B cell (primary cell): ENCODE measurements at regions not wholly inside any gene's neighbourhood (a gene's known extent, or its start where the extent isn't known, plus 50 kb on each side); places are given as distances from the start of the nearest gene placed in this dataset.

ENCODE experiments used
- ATAC-seq: fragments of 200-7000 bp; cut with Tn5 transposase; one replicate; pipeline ENCODE4 v1.10.0; 2021; ENCODE audit warnings: low read depth, mild to moderate bottlenecking, moderate number of reproducible peaks, moderate library complexity
- CTCF ChIA-PET: fragments of 350-600 bp; sonication (Branson Sonifier 250); formaldehyde crosslinking; loops from one replicate; lab custom pipeline; 2021; ENCODE audit warnings: antibody characterized with exemption, inconsistent platforms; lab: Charles Lee
- POLR2A ChIA-PET: fragments of 350-600 bp; sonication (Branson Sonifier 250); formaldehyde crosslinking; loops from one replicate; lab custom pipeline; 2021; ENCODE audit warnings: antibody characterized with exemption; lab: Charles Lee
- DNase-seq: peaks from one replicate; pipeline ENCODE4 v3.0.0; 2013
- H2AFZ ChIP-seq: 2 replicates; pipeline ENCODE4 v1.6.1; 2012; ENCODE audit warnings: mild to moderate bottlenecking, low read depth, low read length; ENCODE audit not compliant: insufficient read depth, poor library complexity, severe bottlenecking
- H3K27ac ChIP-seq, 2 donors: 1 replicate in 1 of 2; 2 replicates in 1 of 2; pipeline ENCODE4 v1.5.1; 2012 to 2013; ENCODE audit warnings: low read length in 2 of 2, mild to moderate bottlenecking in 2 of 2, moderate library complexity in 1 of 2
- H3K27me3 ChIP-seq, 4 experiments: fragments of 200-600 bp in 1 of 4; sonication (generic) in 1 of 4; replicated peaks in 1 of 4; 1 replicate in 2 of 4; 2 replicates in 2 of 4; pipeline versions ENCODE4 v1.6.1 to v1.7.0; 2013 to 2016; ENCODE audit warnings: low read length in 3 of 4, mild to moderate bottlenecking in 2 of 4, mixed read lengths in 1 of 4, moderate library complexity in 1 of 4; ENCODE audit not compliant: insufficient read depth in 4 of 4, control insufficient read depth in 3 of 4; ENCODE audit errors: control extremely low read depth in 1 of 4
- H3K36me3 ChIP-seq, 2 experiments: replicated peaks in 1 of 2; 1 replicate in 1 of 2; 2 replicates in 1 of 2; pipeline versions ENCODE4 v1.6.1 to v1.7.1; 2013; ENCODE audit warnings: low read length in 1 of 2; ENCODE audit not compliant: insufficient read depth in 2 of 2, control insufficient read depth in 1 of 2; ENCODE audit errors: control extremely low read depth in 1 of 2, extremely low read depth in 1 of 2
- H3K4me1 ChIP-seq, 2 donors: fragments of 200-600 bp in 1 of 2; sonication (generic) in 1 of 2; 1 replicate in 1 of 2; 2 replicates in 1 of 2; pipeline versions ENCODE4 v1.5.1 to v1.6.1; 2013 to 2017; ENCODE audit warnings: low read length in 2 of 2; ENCODE audit not compliant: control insufficient read depth in 2 of 2, insufficient read depth in 2 of 2
- H3K4me2 ChIP-seq: replicated peaks from 2 replicates; pipeline ENCODE3; 2012; ENCODE audit warnings: mild to moderate bottlenecking, low read depth, low read length; ENCODE audit not compliant: poor library complexity, severe bottlenecking
- H3K4me3 ChIP-seq, 5 experiments: fragments of 200-600 bp in 1 of 5; sonication (generic) in 1 of 5; 1 replicate in 3 of 5; 2 replicates in 2 of 5; pipeline versions ENCODE4 v1.5.1 to v1.7.0; 2011 to 2016; ENCODE audit warnings: low read length in 4 of 5, mild to moderate bottlenecking in 4 of 5, low read depth in 2 of 5, control low read depth in 1 of 5, moderate library complexity in 1 of 5; ENCODE audit not compliant: insufficient read depth in 1 of 5; ENCODE audit errors: control extremely low read depth in 1 of 5, extremely low read depth in 1 of 5
- H3K79me2 ChIP-seq: fragments of 200-600 bp; sonication (generic); one replicate; pipeline ENCODE4 v1.6.0; 2016; ENCODE audit warnings: low read length; ENCODE audit not compliant: control insufficient read depth, insufficient read depth
- H3K9ac ChIP-seq: fragments of 200-600 bp; sonication (generic); 2 replicates; pipeline ENCODE4 v1.6.1; 2017; ENCODE audit warnings: mild to moderate bottlenecking, low read length, moderate library complexity
- H3K9me3 ChIP-seq, 3 donors: one replicate each; pipeline versions ENCODE4 v1.6.1 to v1.7.1; 2013; ENCODE audit warnings: low read length in 2 of 3; ENCODE audit not compliant: control insufficient read depth in 2 of 3, insufficient read depth in 1 of 3; ENCODE audit errors: control extremely low read depth in 1 of 3
- H4K20me1 ChIP-seq: 2 replicates; pipeline ENCODE4 v1.6.0; 2012; ENCODE audit warnings: mild to moderate bottlenecking, low read length; ENCODE audit not compliant: insufficient read depth, control insufficient read depth, poor library complexity, severe bottlenecking
- H3K27ac Mint-ChIP-seq: one replicate; pipeline ENCODE4 v1.8.0; 2021; ENCODE audit warnings: mixed read lengths
- H3K27me3 Mint-ChIP-seq: one replicate; pipeline ENCODE4 v1.8.0; 2021; ENCODE audit warnings: mixed read lengths
- H3K4me1 Mint-ChIP-seq: one replicate; pipeline ENCODE4 v1.8.0; 2021; ENCODE audit warnings: mixed read lengths
- H3K4me3 Mint-ChIP-seq: one replicate; pipeline ENCODE4 v1.8.0; 2021; ENCODE audit warnings: mixed read lengths
- H3K9me3 Mint-ChIP-seq: one replicate; pipeline ENCODE4 v1.8.0; 2022; ENCODE audit warnings: mixed read lengths; ENCODE audit not compliant: insufficient read depth
- EZH2 ChIP-seq: IDR thresholded peaks from 2 replicates; pipeline ENCODE4 v1.6.1; 2012; ENCODE audit warnings: borderline replicate concordance, low read depth, mild to moderate bottlenecking, moderate library complexity, low read length; ENCODE audit not compliant: insufficient read depth, poor library complexity, severe bottlenecking
- WGBS: methylation state at CpG from one replicate; pipeline ENCODE4 v1.1.5; 2013; ENCODE audit warnings: missing lambda C conversion rate; ENCODE audit not compliant: insufficient coverage; 5-methylcytosine and 5-hydroxymethylcytosine counted together
- intact Hi-C: fragments of 100-400 bp; cut with micrococcal nuclease; formaldehyde crosslinking; loops from one replicate; pipeline ENCODE4 v1.10.0; 2022
- TF ChIP-seq, protein P1 (sequence below): fragments of 200-600 bp; IDR thresholded peaks from one replicate; pipeline ENCODE4 v1.8.0; 2022; ENCODE audit warnings: antibody characterized with exemption, mild to moderate bottlenecking

DNA sequence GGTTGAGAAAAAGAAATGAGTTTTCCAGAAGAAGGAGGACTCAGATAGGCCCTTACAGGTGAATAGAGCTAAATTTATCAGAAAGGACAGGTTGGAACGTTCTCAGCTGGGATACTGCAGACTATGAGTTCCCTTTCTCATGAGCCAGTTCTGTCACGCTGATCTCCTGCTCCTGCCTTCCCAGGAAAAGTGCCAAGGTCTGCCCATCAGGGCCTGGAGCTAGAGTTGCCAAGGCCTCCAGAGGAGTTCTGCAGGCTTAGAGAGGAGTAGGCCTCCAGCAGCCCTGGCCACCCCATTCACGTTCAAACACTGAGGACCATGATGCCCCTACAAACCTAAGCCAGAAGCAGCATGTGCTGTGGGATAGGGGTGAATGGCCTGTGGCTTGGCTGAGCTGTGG, 126.8 kb upstream of the TNR start:
- Histone ChIP-seq H2AFZ (no peak overlapping the region), H3K9ac (no peak overlapping the region), H3K9me3 (no peaks in the 10 kb centered on the region), H3K27me3 (no peaks in the 10 kb centered on the region), H3K79me2 (no peaks in the 10 kb centered on the region), H4K20me1 (no peaks in the 10 kb centered on the region), H3K27ac (no peak overlapping the region), H3K4me1 (no peaks in the 10 kb centered on the region), H3K4me3 (no peak overlapping the region), H3K36me3 (no peaks in the 10 kb centered on the region), H3K4me2 (no peak overlapping the region)
- DNase-seq: no peak
- CTCF ChIA-PET: no interaction called here
- Mint-ChIP-seq H3K4me3 (no peak overlapping the region), H3K27me3 (peaks cover 4% of the 10 kb centered on the region), H3K9me3 (no peaks in the 10 kb centered on the region), H3K4me1 (no peaks in the 10 kb centered on the region), H3K27ac (no peak overlapping the region)
- TF ChIP-seq, protein P1, sequence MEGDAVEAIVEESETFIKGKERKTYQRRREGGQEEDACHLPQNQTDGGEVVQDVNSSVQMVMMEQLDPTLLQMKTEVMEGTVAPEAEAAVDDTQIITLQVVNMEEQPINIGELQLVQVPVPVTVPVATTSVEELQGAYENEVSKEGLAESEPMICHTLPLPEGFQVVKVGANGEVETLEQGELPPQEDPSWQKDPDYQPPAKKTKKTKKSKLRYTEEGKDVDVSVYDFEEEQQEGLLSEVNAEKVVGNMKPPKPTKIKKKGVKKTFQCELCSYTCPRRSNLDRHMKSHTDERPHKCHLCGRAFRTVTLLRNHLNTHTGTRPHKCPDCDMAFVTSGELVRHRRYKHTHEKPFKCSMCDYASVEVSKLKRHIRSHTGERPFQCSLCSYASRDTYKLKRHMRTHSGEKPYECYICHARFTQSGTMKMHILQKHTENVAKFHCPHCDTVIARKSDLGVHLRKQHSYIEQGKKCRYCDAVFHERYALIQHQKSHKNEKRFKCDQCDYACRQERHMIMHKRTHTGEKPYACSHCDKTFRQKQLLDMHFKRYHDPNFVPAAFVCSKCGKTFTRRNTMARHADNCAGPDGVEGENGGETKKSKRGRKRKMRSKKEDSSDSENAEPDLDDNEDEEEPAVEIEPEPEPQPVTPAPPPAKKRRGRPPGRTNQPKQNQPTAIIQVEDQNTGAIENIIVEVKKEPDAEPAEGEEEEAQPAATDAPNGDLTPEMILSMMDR: no peak
- TF ChIP-seq EZH2: no peak
- POLR2A ChIA-PET: no interaction called here
- ATAC-seq: no peak
- intact Hi-C loops: no loop called here
- 67% methylated on average over 2 of the region's 3 CpGs for WGBS

DNA sequence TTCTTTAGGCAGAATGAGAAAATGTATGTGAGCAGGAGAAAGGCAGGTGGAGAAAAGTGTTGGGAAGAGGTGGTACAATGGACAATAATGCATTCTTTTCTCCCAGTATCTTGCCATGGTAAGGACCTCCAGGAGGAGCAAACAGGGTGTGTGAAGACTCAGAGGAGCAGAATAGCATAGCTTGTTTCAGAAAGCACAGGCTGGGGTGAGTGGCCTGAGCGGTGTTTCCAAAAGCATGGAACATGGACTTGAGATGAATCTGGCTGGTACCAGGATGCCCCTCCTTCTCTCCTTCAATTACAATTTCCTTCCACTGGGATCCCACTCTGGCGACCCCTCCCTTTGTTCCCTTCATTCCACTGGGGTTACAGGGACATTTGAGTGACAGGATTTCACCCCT, 123.4 kb upstream of the TNR start:
- intact Hi-C loops: no loop called here
- ChIA-PET POLR2A (no interaction called here), CTCF (no interaction called here)
- Histone ChIP-seq H3K4me1 (no peaks in the 10 kb centered on the region), H3K36me3 (no peaks in the 10 kb centered on the region), H3K4me3 (no peak overlapping the region), H4K20me1 (no peaks in the 10 kb centered on the region), H3K27me3 (no peaks in the 10 kb centered on the region), H3K9ac (no peak overlapping the region), H3K79me2 (no peaks in the 10 kb centered on the region), H3K27ac (no peak overlapping the region), H3K4me2 (no peak overlapping the region), H3K9me3 (no peaks in the 10 kb centered on the region), H2AFZ (no peak overlapping the region)
- Mint-ChIP-seq H3K27ac (no peak overlapping the region), H3K9me3 (no peaks in the 10 kb centered on the region), H3K4me3 (no peak overlapping the region), H3K4me1 (no peaks in the 10 kb centered on the region), H3K27me3 (peaks cover 9% of the 10 kb centered on the region)
- ATAC-seq (no peak), DNase-seq (no peak)
- TF ChIP-seq EZH2: no peak
- TF ChIP-seq, protein P1: no peak
- no CpG with 5 or more reads among the region's 2 CpGs for WGBS
